HUES6 (cell line): ENCODE measurements at regions not wholly inside any gene's neighbourhood (a gene's known extent, or its start where the extent isn't known, plus 50 kb on each side); places are given as distances from the start of the nearest gene placed in this dataset.

Source experiments
- H3K27ac ChIP-seq: 2 replicates; pipeline ENCODE4 v1.7.0; 2013; ENCODE audit warnings: low read depth, mild to moderate bottlenecking, low read length, inconsistent platforms
- H3K27me3 ChIP-seq: 2 replicates; pipeline ENCODE4 v1.6.1; 2013; ENCODE audit warnings: low read length; ENCODE audit not compliant: control insufficient read depth, insufficient read depth
- H3K36me3 ChIP-seq: 2 replicates; pipeline ENCODE4 v1.6.1; 2013; ENCODE audit warnings: low read length; ENCODE audit not compliant: control insufficient read depth, insufficient read depth
- H3K4me1 ChIP-seq: 2 replicates; pipeline ENCODE4 v1.6.1; 2013; ENCODE audit warnings: low read length; ENCODE audit not compliant: control insufficient read depth, insufficient read depth
- H3K4me3 ChIP-seq: 2 replicates; pipeline ENCODE4 v1.5.1; 2013; ENCODE audit warnings: low read depth, low read length
- H3K9ac ChIP-seq: one replicate; pipeline ENCODE4 v1.6.1; 2013; ENCODE audit warnings: mild to moderate bottlenecking, low read length
- H3K9me3 ChIP-seq: 2 replicates; pipeline ENCODE4 v1.6.1; 2013; ENCODE audit warnings: low read depth, low read length; ENCODE audit not compliant: control insufficient read depth, insufficient read depth

GRCh38 chr3:118760585-118761290 lies 273.9 kb downstream of the IGSF11 start:
- 0 out of 2 replicates have a peak overlapping the region, but pooled peaks have one; percentile 26 for H3K27ac ChIP-seq
- no peak overlapping the region for H3K4me3 ChIP-seq
- peaks cover 14% of the 10 kb centered on the region; the same call in 1 of the 2 replicates for H3K4me1 ChIP-seq
- H3K36me3 ChIP-seq = no peaks in the 10 kb centered on the region
- H3K27me3 ChIP-seq = no peaks in the 10 kb centered on the region
- no peaks in the 10 kb centered on the region for H3K9me3 ChIP-seq
- no peak overlapping the region for H3K9ac ChIP-seq

DNA sequence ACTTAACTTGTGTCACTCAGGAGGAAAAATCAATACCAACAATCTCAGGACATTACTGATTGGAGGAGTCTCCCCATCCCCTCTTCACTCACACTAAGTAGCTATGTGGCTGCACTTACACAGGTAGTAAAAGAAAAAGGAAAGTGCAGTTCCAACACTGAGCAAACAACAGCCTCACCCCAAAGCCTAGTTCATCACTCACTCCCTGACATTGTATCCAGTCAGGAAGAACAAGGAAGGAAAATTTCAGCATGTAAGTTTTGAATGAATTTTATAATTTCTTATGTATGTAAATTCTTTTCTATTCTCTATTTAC lies 273.4 kb downstream of the IGSF11 start:
- no peaks in the 10 kb centered on the region for H3K27me3 ChIP-seq
- H3K9ac ChIP-seq = no peak overlapping the region
- no peak overlapping the region for H3K4me3 ChIP-seq
- H3K36me3 ChIP-seq = no peaks in the 10 kb centered on the region
- peaks cover 14% of the 10 kb centered on the region; the same call in 1 of the 2 replicates for H3K4me1 ChIP-seq
- H3K27ac ChIP-seq = no peak overlapping the region
- no peaks in the 10 kb centered on the region for H3K9me3 ChIP-seq

GRCh38 chr3:118765636-118766305 lies 268.9 kb downstream of the IGSF11 start:
- no peaks in the 10 kb centered on the region for H3K27me3 ChIP-seq
- H3K4me3 ChIP-seq = no peak overlapping the region
- H3K9ac ChIP-seq = no peak overlapping the region
- no peaks in the 10 kb centered on the region for H3K9me3 ChIP-seq
- H3K36me3 ChIP-seq = no peaks in the 10 kb centered on the region
- H3K4me1 ChIP-seq = peaks cover 8% of the 10 kb centered on the region; the same call in 1 of the 2 replicates
- H3K27ac ChIP-seq = no peak overlapping the region

DNA sequence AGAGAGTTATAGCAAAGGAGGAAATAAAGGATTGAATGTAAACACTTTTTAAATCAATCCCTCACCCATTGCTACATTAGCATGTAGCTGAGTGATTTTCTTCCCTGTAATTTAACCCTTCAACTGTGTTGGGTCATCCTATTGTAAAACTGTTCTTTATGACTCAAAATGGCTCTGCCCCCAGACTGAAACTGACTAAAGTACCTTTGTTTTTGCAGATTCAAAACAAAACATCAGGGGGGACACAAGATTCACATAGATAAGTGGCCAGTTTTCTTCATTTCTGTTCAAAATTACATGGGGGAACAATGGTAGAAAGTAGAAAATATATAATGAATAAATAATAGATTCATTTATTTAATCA lies 268.4 kb downstream of the IGSF11 start:
- H3K9me3 ChIP-seq = no peaks in the 10 kb centered on the region
- no peak overlapping the region for H3K27ac ChIP-seq
- H3K4me3 ChIP-seq = no peak overlapping the region
- no peaks in the 10 kb centered on the region for H3K36me3 ChIP-seq
- H3K27me3 ChIP-seq = no peaks in the 10 kb centered on the region
- no peak overlapping the region for H3K9ac ChIP-seq
- H3K4me1 ChIP-seq = peaks cover 3% of the 10 kb centered on the region; the same call in 1 of the 2 replicates

- Histone ChIP-seq H3K4me3 (no peak overlapping the region), H3K27ac (peak overlapping the region; percentile 48; the same call in 1 of the 2 replicates), H3K9me3 (no peaks in the 10 kb centered on the region), H3K36me3 (no peaks in the 10 kb centered on the region), H3K27me3 (no peaks in the 10 kb centered on the region), H3K9ac (no peak overlapping the region), H3K4me1 (peaks cover 11% of the 10 kb centered on the region)
Measured at GRCh38 chr3:118772036-118772435, 262.6 kb downstream of the IGSF11 start.

GRCh38 chr3:118772547-118773011 lies 262.1 kb downstream of the IGSF11 start:
- no peak overlapping the region for H3K9ac ChIP-seq
- no peaks in the 10 kb centered on the region for H3K9me3 ChIP-seq
- peak overlapping the region; percentile 48 for H3K27ac ChIP-seq
- H3K36me3 ChIP-seq = no peaks in the 10 kb centered on the region
- no peaks in the 10 kb centered on the region for H3K27me3 ChIP-seq
- no peak overlapping the region for H3K4me3 ChIP-seq
- H3K4me1 ChIP-seq = peaks cover 11% of the 10 kb centered on the region

- Histone ChIP-seq H3K9me3 (no peaks in the 10 kb centered on the region), H3K27ac (no peak overlapping the region), H3K27me3 (no peaks in the 10 kb centered on the region), H3K4me3 (no peak overlapping the region), H3K36me3 (no peaks in the 10 kb centered on the region), H3K4me1 (peaks cover 11% of the 10 kb centered on the region), H3K9ac (no peak overlapping the region)
Measured at GRCh38 chr3:118775021-118775420, 259.6 kb downstream of the IGSF11 start.

- no peaks in the 10 kb centered on the region for H3K9me3 ChIP-seq
- no peak overlapping the region for H3K27ac ChIP-seq
- peaks cover 4% of the 10 kb centered on the region; the same call in 1 of the 2 replicates for H3K4me1 ChIP-seq
Measured at GRCh38 chr3:118778201-118778600, 256.4 kb downstream of the IGSF11 start.

GRCh38 chr3:118781232-118781631 lies 253.4 kb downstream of the IGSF11 start:
- Histone ChIP-seq H3K4me3 (no peak overlapping the region), H3K9me3 (no peaks in the 10 kb centered on the region), H3K9ac (no peak overlapping the region), H3K4me1 (peaks cover 4% of the 10 kb centered on the region; the same call in 1 of the 2 replicates), H3K27ac (no peak overlapping the region), H3K27me3 (no peaks in the 10 kb centered on the region), H3K36me3 (no peaks in the 10 kb centered on the region)

More at GRCh38 chr3:118778201-118778600, 256.4 kb downstream of the IGSF11 start:
- H3K36me3 ChIP-seq = no peaks in the 10 kb centered on the region
- no peak overlapping the region for H3K9ac ChIP-seq
- H3K4me3 ChIP-seq = no peak overlapping the region
- H3K27me3 ChIP-seq = no peaks in the 10 kb centered on the region

DNA sequence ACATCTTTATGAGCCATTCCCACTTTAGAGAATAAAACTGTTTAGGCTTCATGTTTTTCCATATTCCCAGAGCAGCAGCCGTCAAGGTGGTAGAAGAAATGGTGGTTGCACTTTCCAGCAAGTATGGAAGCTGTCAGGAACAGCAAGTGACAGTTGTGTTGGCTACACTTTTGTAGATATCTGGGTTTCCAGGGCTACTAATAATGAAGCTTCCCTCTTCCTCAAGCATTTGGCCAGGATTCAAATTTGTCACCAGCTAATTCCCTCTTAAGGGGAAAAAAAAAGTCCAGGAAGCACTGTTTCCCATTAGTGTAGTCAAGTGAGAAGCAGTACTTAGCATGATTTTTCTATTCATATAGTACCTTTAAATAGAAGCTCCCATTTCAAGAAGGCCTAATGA lies 252.8 kb downstream of the IGSF11 start:
- H3K4me3 ChIP-seq = no peak overlapping the region
- H3K9me3 ChIP-seq = no peaks in the 10 kb centered on the region
- H3K27ac ChIP-seq = no peak overlapping the region
- peaks cover 4% of the 10 kb centered on the region; the same call in 1 of the 2 replicates for H3K4me1 ChIP-seq
- H3K27me3 ChIP-seq = no peaks in the 10 kb centered on the region
- no peaks in the 10 kb centered on the region for H3K36me3 ChIP-seq
- H3K9ac ChIP-seq = no peak overlapping the region

DNA sequence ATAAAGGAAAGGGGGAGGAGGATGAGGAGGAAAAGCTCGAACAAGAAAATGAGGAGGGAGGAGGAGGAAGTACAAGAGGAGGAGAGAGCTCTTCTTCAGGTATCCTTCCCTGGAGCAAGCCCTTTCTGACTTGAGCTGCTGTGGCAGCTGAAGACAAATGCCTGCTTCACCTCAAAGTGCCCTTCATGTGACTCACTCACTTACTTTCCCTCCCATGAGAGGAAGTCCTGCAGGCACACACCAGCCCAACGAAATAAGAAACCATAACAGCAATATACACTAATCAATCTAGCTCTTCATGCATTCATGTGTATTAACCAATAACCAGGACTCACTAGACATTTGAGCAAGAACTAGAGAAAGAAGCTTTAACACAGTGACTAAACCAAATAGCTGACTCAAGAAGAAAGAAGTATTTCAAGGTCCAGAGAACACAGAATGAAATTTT lies 251.9 kb downstream of the IGSF11 start:
- no peak overlapping the region for H3K27ac ChIP-seq
- H3K27me3 ChIP-seq = no peaks in the 10 kb centered on the region
- H3K9ac ChIP-seq = no peak overlapping the region
- H3K4me1 ChIP-seq = peaks cover 4% of the 10 kb centered on the region; the same call in 1 of the 2 replicates
- no peaks in the 10 kb centered on the region for H3K9me3 ChIP-seq
- no peak overlapping the region for H3K4me3 ChIP-seq
- no peaks in the 10 kb centered on the region for H3K36me3 ChIP-seq
